ENCODE measurements at regions not wholly inside any gene's neighbourhood (a gene's known extent, or its start where the extent isn't known, plus 50 kb on each side); places are given as distances from the start of the nearest gene placed in this dataset.

DNA sequence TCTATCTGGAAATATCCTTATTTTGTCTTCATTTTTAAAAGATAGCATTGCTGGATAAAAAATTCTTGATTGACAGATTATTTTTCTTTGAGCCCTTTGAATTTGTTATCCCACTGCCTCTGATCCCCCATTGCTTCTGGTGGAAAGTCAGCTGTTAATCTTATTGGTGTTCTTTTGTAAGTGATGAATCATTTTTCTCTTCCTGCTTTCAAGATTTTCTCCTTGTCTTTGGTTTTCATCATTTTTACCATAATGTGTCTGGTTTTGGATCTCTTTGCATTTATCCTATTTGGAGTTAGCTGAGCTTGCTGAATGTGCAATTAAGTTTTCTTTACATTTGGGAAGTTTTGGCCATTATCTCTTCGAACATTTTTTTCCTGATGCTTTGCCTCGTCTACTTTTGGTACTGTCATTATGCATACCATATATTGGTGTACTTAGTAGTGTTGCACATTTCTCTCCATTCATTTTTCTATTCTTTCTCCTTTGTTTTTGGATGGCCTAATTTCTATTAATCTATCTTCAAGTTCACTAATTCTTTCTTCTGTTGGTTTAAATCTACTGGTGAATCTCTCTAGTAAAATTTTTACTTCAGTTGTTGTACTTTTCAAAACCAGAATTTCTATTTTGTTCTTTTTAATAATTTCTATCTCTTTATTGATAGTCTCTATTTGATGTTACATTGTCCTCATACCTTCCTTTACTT, 440.0 kb upstream of the PROK2 start:
- ChIA-PET POLR2A (no interaction called here), CTCF (interaction anchor here (1.0 kb wide), 2 partner anchors 14 to 120 kb away, joined by 3 read pairs; no protein-coding TSS in a partner anchor)
- DNase-seq, result peak; percentile 34
- H3K9me2 ChIP-seq, result no peaks in the 10 kb centered on the region
- H3K4me3 ChIP-seq (ENCODE audit: low read depth in 2 of 2, low read length in 1 of 2), result no peak overlapping the region
- no peak overlapping the region for H3K27ac ChIP-seq (ENCODE audit: low read depth in 2 of 2, low read length in 1 of 2)
- H4K20me1 ChIP-seq (ENCODE audit: insufficient read depth), result no peaks in the 10 kb centered on the region
- no peaks in the 10 kb centered on the region for H3K36me3 ChIP-seq (replicated peaks in 1 of 2; ENCODE audit: control insufficient read depth in 1 of 2, insufficient read depth in 2 of 2, low read length in 1 of 2)
- no peaks in the 10 kb centered on the region; a peak in 1 of 4 replicates for H3K4me1 ChIP-seq (ENCODE audit: control insufficient read depth in 1 of 2, insufficient read depth in 2 of 2, low read depth in 1 of 2, low read length in 1 of 2)
- WGBS (ENCODE audit: low lambda C conversion rate), result 54% methylated on average over 2 of the region's 2 CpGs
- H3K27me3 ChIP-seq (ENCODE audit: insufficient read depth), result no peaks in the 10 kb centered on the region
- H3K4me2 ChIP-seq, result no peak overlapping the region
- H3F3A ChIP-seq (replicated peaks; ENCODE audit: insufficient read depth), result no peaks in the 10 kb centered on the region
- no peak overlapping the region for H3K9ac ChIP-seq
- TF ChIP-seq, protein P1, sequence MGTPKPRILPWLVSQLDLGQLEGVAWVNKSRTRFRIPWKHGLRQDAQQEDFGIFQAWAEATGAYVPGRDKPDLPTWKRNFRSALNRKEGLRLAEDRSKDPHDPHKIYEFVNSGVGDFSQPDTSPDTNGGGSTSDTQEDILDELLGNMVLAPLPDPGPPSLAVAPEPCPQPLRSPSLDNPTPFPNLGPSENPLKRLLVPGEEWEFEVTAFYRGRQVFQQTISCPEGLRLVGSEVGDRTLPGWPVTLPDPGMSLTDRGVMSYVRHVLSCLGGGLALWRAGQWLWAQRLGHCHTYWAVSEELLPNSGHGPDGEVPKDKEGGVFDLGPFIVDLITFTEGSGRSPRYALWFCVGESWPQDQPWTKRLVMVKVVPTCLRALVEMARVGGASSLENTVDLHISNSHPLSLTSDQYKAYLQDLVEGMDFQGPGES (IDR thresholded peaks at IDR 0.05; ENCODE audit: low read depth, low read length), result no peak
- TF ChIP-seq NFIC (IDR thresholded peaks at IDR 0.05; ENCODE audit: borderline replicate concordance) (no peak), SIN3A (IDR thresholded peaks at IDR 0.05; ENCODE audit: borderline replicate concordance, low read depth, low read length) (no peak), TAF1 (IDR thresholded peaks at IDR 0.05; ENCODE audit: borderline replicate concordance, low read depth, low read length) (no peak), TEAD4 (IDR thresholded peaks at IDR 0.05; ENCODE audit: borderline replicate concordance, insufficient read depth) (no peak), CHD2 (IDR thresholded peaks at IDR 0.05; ENCODE audit: low read length, partially characterized antibody) (no peak), GABPA (IDR thresholded peaks at IDR 0.05; ENCODE audit: low read depth) (no peak), YY1 (IDR thresholded peaks at IDR 0.05; ENCODE audit: low read depth) (no peak), RCOR1 (IDR thresholded peaks at IDR 0.05; ENCODE audit: low read length) (no peak), POLR2AphosphoS5 (IDR thresholded peaks at IDR 0.05; ENCODE audit: low read depth, low read length) (no peak), ELF1 (IDR thresholded peaks at IDR 0.05) (no peak), RXRA (IDR thresholded peaks at IDR 0.05; ENCODE audit: borderline replicate concordance, low read depth) (no peak), EZH2phosphoT487 (IDR thresholded peaks at IDR 0.05; ENCODE audit: borderline replicate concordance, low read depth) (no peak)
- TF ChIP-seq, protein P2, sequence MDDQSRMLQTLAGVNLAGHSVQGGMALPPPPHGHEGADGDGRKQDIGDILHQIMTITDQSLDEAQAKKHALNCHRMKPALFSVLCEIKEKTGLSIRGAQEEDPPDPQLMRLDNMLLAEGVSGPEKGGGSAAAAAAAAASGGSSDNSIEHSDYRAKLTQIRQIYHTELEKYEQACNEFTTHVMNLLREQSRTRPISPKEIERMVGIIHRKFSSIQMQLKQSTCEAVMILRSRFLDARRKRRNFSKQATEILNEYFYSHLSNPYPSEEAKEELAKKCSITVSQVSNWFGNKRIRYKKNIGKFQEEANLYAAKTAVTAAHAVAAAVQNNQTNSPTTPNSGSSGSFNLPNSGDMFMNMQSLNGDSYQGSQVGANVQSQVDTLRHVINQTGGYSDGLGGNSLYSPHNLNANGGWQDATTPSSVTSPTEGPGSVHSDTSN (IDR thresholded peaks at IDR 0.05), result no peak
- H2AFZ ChIP-seq (ENCODE audit: low read depth), result no peak overlapping the region
- peaks cover 10% of the 10 kb centered on the region; the same call in 1 of the 2 replicates for H3K9me3 ChIP-seq
- H3K79me2 ChIP-seq (ENCODE audit: insufficient read depth), result no peaks in the 10 kb centered on the region

DNA sequence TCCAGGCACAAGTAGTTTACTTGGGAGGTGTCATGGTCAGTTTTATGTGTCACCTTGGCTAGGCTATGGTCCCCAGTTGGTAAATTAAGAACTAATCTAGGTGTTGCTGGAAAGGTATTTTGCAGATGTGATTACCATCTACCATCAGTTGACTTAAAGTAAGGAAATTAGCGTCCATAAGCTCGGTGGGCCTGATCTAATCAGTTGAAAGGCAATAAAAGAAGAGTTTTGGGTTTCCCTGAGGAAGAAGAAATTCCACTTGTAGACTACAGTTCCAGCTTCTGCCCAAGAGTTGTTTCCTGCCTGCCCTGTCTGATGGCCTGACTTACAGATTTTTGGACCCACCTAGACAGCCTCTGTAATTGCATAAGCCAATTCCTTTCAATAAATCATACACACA, 438.7 kb upstream of the PROK2 start:
- peaks cover 10% of the 10 kb centered on the region; the same call in 1 of the 2 replicates for H3K9me3 ChIP-seq
- no peaks in the 10 kb centered on the region for H3K79me2 ChIP-seq (ENCODE audit: insufficient read depth)
- DNase-seq, result no peak
- no peak overlapping the region for H2AFZ ChIP-seq (ENCODE audit: low read depth)
- CTCF ChIA-PET, result interaction anchor here (1.0 kb wide), 1 partner anchor 118 kb away, joined by 3 read pairs; no protein-coding TSS in a partner anchor
- TF ChIP-seq, protein P3, sequence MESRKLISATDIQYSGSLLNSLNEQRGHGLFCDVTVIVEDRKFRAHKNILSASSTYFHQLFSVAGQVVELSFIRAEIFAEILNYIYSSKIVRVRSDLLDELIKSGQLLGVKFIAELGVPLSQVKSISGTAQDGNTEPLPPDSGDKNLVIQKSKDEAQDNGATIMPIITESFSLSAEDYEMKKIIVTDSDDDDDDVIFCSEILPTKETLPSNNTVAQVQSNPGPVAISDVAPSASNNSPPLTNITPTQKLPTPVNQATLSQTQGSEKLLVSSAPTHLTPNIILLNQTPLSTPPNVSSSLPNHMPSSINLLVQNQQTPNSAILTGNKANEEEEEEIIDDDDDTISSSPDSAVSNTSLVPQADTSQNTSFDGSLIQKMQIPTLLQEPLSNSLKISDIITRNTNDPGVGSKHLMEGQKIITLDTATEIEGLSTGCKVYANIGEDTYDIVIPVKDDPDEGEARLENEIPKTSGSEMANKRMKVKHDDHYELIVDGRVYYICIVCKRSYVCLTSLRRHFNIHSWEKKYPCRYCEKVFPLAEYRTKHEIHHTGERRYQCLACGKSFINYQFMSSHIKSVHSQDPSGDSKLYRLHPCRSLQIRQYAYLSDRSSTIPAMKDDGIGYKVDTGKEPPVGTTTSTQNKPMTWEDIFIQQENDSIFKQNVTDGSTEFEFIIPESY (IDR thresholded peaks at IDR 0.05; ENCODE audit: borderline replicate concordance, low read depth), result no peak
- TF ChIP-seq, protein P4, sequence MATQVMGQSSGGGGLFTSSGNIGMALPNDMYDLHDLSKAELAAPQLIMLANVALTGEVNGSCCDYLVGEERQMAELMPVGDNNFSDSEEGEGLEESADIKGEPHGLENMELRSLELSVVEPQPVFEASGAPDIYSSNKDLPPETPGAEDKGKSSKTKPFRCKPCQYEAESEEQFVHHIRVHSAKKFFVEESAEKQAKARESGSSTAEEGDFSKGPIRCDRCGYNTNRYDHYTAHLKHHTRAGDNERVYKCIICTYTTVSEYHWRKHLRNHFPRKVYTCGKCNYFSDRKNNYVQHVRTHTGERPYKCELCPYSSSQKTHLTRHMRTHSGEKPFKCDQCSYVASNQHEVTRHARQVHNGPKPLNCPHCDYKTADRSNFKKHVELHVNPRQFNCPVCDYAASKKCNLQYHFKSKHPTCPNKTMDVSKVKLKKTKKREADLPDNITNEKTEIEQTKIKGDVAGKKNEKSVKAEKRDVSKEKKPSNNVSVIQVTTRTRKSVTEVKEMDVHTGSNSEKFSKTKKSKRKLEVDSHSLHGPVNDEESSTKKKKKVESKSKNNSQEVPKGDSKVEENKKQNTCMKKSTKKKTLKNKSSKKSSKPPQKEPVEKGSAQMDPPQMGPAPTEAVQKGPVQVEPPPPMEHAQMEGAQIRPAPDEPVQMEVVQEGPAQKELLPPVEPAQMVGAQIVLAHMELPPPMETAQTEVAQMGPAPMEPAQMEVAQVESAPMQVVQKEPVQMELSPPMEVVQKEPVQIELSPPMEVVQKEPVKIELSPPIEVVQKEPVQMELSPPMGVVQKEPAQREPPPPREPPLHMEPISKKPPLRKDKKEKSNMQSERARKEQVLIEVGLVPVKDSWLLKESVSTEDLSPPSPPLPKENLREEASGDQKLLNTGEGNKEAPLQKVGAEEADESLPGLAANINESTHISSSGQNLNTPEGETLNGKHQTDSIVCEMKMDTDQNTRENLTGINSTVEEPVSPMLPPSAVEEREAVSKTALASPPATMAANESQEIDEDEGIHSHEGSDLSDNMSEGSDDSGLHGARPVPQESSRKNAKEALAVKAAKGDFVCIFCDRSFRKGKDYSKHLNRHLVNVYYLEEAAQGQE (IDR thresholded peaks at IDR 0.05; ENCODE audit: low read depth, low read length), result no peak
- TF ChIP-seq POLR2AphosphoS5 (IDR thresholded peaks at IDR 0.05; ENCODE audit: low read depth, low read length), result no peak
- H4K20me1 ChIP-seq (ENCODE audit: insufficient read depth), result no peaks in the 10 kb centered on the region
- H3K9ac ChIP-seq, result no peak overlapping the region
- 33% methylated on average over 2 of the region's 2 CpGs for WGBS (ENCODE audit: low lambda C conversion rate)
- H3K36me3 ChIP-seq (replicated peaks in 1 of 2; ENCODE audit: control insufficient read depth in 1 of 2, insufficient read depth in 2 of 2, low read length in 1 of 2), result no peaks in the 10 kb centered on the region
- H3K9me2 ChIP-seq, result no peaks in the 10 kb centered on the region
- H3K4me1 ChIP-seq (ENCODE audit: control insufficient read depth in 1 of 2, insufficient read depth in 2 of 2, low read depth in 1 of 2, low read length in 1 of 2), result no peaks in the 10 kb centered on the region; a peak in 1 of 4 replicates
- H3K4me3 ChIP-seq (ENCODE audit: low read depth in 2 of 2, low read length in 1 of 2), result no peak overlapping the region
- H3K27ac ChIP-seq (ENCODE audit: low read depth in 2 of 2, low read length in 1 of 2), result no peak overlapping the region
- H3F3A ChIP-seq (replicated peaks; ENCODE audit: insufficient read depth), result no peaks in the 10 kb centered on the region
- POLR2A ChIA-PET, result no interaction called here
- H3K4me2 ChIP-seq, result no peak overlapping the region
- no peaks in the 10 kb centered on the region for H3K27me3 ChIP-seq (ENCODE audit: insufficient read depth)
